ENCODE measurements at regions not wholly inside any gene's neighbourhood (a gene's known extent, or its start where the extent isn't known, plus 50 kb on each side); places are given as distances from the start of the nearest gene placed in this dataset.

GRCh38 chr3:57009802-57010201, 50.7 kb upstream of the SPATA12 start:
- no peak for DNase-seq

- no peak for DNase-seq
These were observed 51.1 kb upstream of the SPATA12 start for GRCh38 chr3:57009367-57009766.

- DNase-seq = peak; percentile 93
These were observed 52.7 kb upstream of the SPATA12 start for GRCh38 chr3:57007521-57008460.

- DNase-seq = no peak
These were observed 53.5 kb upstream of the SPATA12 start for GRCh38 chr3:57006949-57007419.

- DNase-seq = no peak
These were observed 54.2 kb upstream of the SPATA12 start for GRCh38 chr3:57006179-57006657.

- no peak for DNase-seq
These were observed 56.2 kb upstream of the SPATA12 start for GRCh38 chr3:57004229-57004628.

- no peak for DNase-seq
These were observed 56.8 kb upstream of the SPATA12 start for GRCh38 chr3:57003676-57004075.

GRCh38 chr3:57001356-57001755, 59.1 kb upstream of the SPATA12 start:
- DNase-seq = no peak

- no peak for DNase-seq
These were observed 60.5 kb upstream of the SPATA12 start for GRCh38 chr3:57000012-57000411.

- no peak for DNase-seq
These were observed 60.9 kb upstream of the SPATA12 start for GRCh38 chr3:56999547-56999946.

- DNase-seq = no peak
These were observed 62.4 kb upstream of the SPATA12 start for GRCh38 chr3:56998076-56998529.

- peak; percentile 63 for DNase-seq
These were observed 62.8 kb upstream of the SPATA12 start for GRCh38 chr3:56997675-56998074.

GRCh38 chr3:56997041-56997440, 63.4 kb upstream of the SPATA12 start:
- DNase-seq = no peak

GRCh38 chr3:56994391-56994790, 66.1 kb upstream of the SPATA12 start:
- DNase-seq = no peak

GRCh38 chr3:56990641-56991015, 69.8 kb upstream of the SPATA12 start:
- no peak for DNase-seq

GRCh38 chr3:56989977-56990640, 70.4 kb upstream of the SPATA12 start:
- DNase-seq = no peak

- DNase-seq = no peak
These were observed 71.1 kb upstream of the SPATA12 start for GRCh38 chr3:56989169-56989976.

- peak; percentile 76 for DNase-seq
These were observed 71.9 kb upstream of the SPATA12 start for GRCh38 chr3:56988458-56989168.

- DNase-seq = no peak
These were observed 73.1 kb upstream of the SPATA12 start for GRCh38 chr3:56987238-56987895.

- DNase-seq = no peak
These were observed 74.1 kb upstream of the SPATA12 start for GRCh38 chr3:56986347-56986746.

- peak; percentile 77 for DNase-seq
These were observed 74.6 kb upstream of the SPATA12 start for GRCh38 chr3:56985878-56986277.

GRCh38 chr3:56985460-56985859, 75.0 kb upstream of the SPATA12 start:
- no peak for DNase-seq
